ENCODE measurements at regions not wholly inside any gene's neighbourhood (a gene's known extent, or its start where the extent isn't known, plus 50 kb on each side); places are given as distances from the start of the nearest gene placed in this dataset.

GRCh38 chr2:155310589-155310988 is 612.1 kb downstream of the KCNJ3 start:
- intact Hi-C loops (cut with micrococcal nuclease) (no loop called here), dilution Hi-C loops (cut with HindIII; ENCODE audit: low sequenced_read_pairs, unreplicated experiment) (no loop called here), in situ Hi-C loops (cut with MboI; ENCODE audit: low sequenced_read_pairs) (no loop called here)
- Histone ChIP-seq H3K14ac (replicated peaks; ENCODE audit: low read depth, low read length) (no peak overlapping the region), H4K8ac (ENCODE audit: low read depth in 2 of 2, low read length in 2 of 2) (no peak overlapping the region), H3K4me1 (ENCODE audit: control insufficient read depth, insufficient read depth, low read length) (no peaks in the 10 kb centered on the region), H2BK20ac (ENCODE audit: low read depth, low read length) (no peak overlapping the region), H4K5ac (ENCODE audit: low read depth, low read length) (no peak overlapping the region), H3K23ac (ENCODE audit: low read depth, low read length) (no peak overlapping the region), H3K9me3 (ENCODE audit: control insufficient read depth, insufficient read depth, low read length) (no peaks in the 10 kb centered on the region; the same call in 1 of the 2 replicates), H2BK120ac (ENCODE audit: low read depth, low read length) (no peak overlapping the region), H3K27ac (ENCODE audit: insufficient read depth, low read length) (no peak overlapping the region), H3K4me2 (ENCODE audit: low read depth, low read length) (no peak overlapping the region), H2BK5ac (ENCODE audit: low read depth, low read length, poor library complexity, severe bottlenecking) (no peak overlapping the region), H3K9me1 (ENCODE audit: insufficient read depth, low read length) (no peaks in the 10 kb centered on the region), H3K4ac (ENCODE audit: low read depth, low read length) (no peak overlapping the region), H4K91ac (ENCODE audit: insufficient read depth, low read depth, low read length) (no peak overlapping the region), H3K56ac (ENCODE audit: extremely low read depth, insufficient read depth, low read length) (no peak overlapping the region), H3K27me3 (ENCODE audit: control insufficient read depth, insufficient read depth, low read length) (no peaks in the 10 kb centered on the region), H3K79me1 (ENCODE audit: low read depth in 1 of 2, low read length in 2 of 2) (no peaks in the 10 kb centered on the region), H2AFZ (replicated peaks; ENCODE audit: low read length, poor library complexity) (no peak overlapping the region), H2AK5ac (ENCODE audit: low read depth, low read length) (no peak overlapping the region), H2BK15ac (ENCODE audit: low read depth, low read length) (no peak overlapping the region), H4K20me1 (ENCODE audit: insufficient read depth, low read length) (no peaks in the 10 kb centered on the region), H3K18ac (ENCODE audit: low read depth, low read length) (no peak overlapping the region), H3K9ac (ENCODE audit: low read depth, low read length) (no peak overlapping the region), H2AK9ac (replicated peaks; ENCODE audit: low read depth, low read length, poor library complexity) (no peak overlapping the region), H3K4me3 (ENCODE audit: insufficient read depth, low read depth, low read length) (no peak overlapping the region), H3K36me3 (ENCODE audit: control insufficient read depth, insufficient read depth, low read length) (no peaks in the 10 kb centered on the region)
- ChIA-PET POLR2A (ENCODE audit: unreplicated experiment) (no interaction called here), CTCF (no interaction called here)
- TF ChIP-seq FOS (IDR thresholded peaks at IDR 0.05; ENCODE audit: low read depth, low read length) (no peak), CTCF (conservative IDR thresholded peaks at IDR 0.05; ENCODE audit: low read depth, low read length) (peak; percentile 21; the same call in 1 of the 2 replicates), CEBPB (IDR thresholded peaks at IDR 0.05; ENCODE audit: low read depth, low read length) (no peak), SMC3 (IDR thresholded peaks at IDR 0.05; ENCODE audit: low read depth, low read length) (no peak), MAZ (IDR thresholded peaks at IDR 0.05; ENCODE audit: borderline replicate concordance, low read depth, low read length) (no peak), RAD21 (IDR thresholded peaks at IDR 0.05; ENCODE audit: low read length) (0 out of 2 replicates have a peak, but pooled peaks have one; percentile 19), CHD1 (IDR thresholded peaks at IDR 0.05; ENCODE audit: low read depth, low read length) (no peak), MAFK (IDR thresholded peaks at IDR 0.05; ENCODE audit: low read depth, low read length) (no peak)
- TF ChIP-seq, protein P1, sequence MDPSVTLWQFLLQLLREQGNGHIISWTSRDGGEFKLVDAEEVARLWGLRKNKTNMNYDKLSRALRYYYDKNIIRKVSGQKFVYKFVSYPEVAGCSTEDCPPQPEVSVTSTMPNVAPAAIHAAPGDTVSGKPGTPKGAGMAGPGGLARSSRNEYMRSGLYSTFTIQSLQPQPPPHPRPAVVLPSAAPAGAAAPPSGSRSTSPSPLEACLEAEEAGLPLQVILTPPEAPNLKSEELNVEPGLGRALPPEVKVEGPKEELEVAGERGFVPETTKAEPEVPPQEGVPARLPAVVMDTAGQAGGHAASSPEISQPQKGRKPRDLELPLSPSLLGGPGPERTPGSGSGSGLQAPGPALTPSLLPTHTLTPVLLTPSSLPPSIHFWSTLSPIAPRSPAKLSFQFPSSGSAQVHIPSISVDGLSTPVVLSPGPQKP (IDR thresholded peaks at IDR 0.05; ENCODE audit: borderline replicate concordance, low read depth, low read length): no peak
- TF ChIP-seq, protein P2, sequence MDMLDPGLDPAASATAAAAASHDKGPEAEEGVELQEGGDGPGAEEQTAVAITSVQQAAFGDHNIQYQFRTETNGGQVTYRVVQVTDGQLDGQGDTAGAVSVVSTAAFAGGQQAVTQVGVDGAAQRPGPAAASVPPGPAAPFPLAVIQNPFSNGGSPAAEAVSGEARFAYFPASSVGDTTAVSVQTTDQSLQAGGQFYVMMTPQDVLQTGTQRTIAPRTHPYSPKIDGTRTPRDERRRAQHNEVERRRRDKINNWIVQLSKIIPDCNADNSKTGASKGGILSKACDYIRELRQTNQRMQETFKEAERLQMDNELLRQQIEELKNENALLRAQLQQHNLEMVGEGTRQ (IDR thresholded peaks at IDR 0.05; ENCODE audit: low read depth, low read length): no peak
- BruUV-seq (replicated peaks): no TSS peak
- no CpG with 5 or more reads among the region's 3 CpGs for WGBS, 2 experiments (ENCODE audit: extremely low coverage in 2 of 2, insufficient read length in 1 of 2)
- DNase-seq (no peak), ATAC-seq (ENCODE audit: low read depth) (no peak)

Data from IMR-90 (cell line).